ENCODE measurements at regions not wholly inside any gene's neighbourhood (a gene's known extent, or its start where the extent isn't known, plus 50 kb on each side); places are given as distances from the start of the nearest gene placed in this dataset.
A peak's percentile ranks its signal among the peaks of the same experiment; 100 is the strongest.

GRCh38 chr12:102633981-102634605 lies 153.7 kb upstream of the IGF1 start:
- ChIA-PET CTCF (interaction anchor here (0.6 kb wide), 1 partner anchor 838 kb away, joined by 3 read pairs; no protein-coding TSS in a partner anchor), POLR2A (no interaction called here)
- Histone ChIP-seq H3K4me3 (no peak overlapping the region), H3K4me1 (peaks cover 12% of the 10 kb centered on the region; the same call in 1 of the 3 replicates), H3K4me2 (no peak overlapping the region), H3K27ac (no peak overlapping the region), H3K9me3 (no peaks in the 10 kb centered on the region)
- TF ChIP-seq ESRRA (IDR thresholded peaks at IDR 0.05; ENCODE audit: borderline replicate concordance, low read length), result no peak
- TF ChIP-seq GATA3 (IDR thresholded peaks at IDR 0.05; ENCODE audit: borderline replicate concordance), result no peak
- no peak for TF ChIP-seq CHD4 (IDR thresholded peaks at IDR 0.05; ENCODE audit: borderline replicate concordance)
- no peak for TF ChIP-seq CTCF (IDR thresholded peaks at IDR 0.05)
- TF ChIP-seq MYC (IDR thresholded peaks at IDR 0.05; ENCODE audit: borderline replicate concordance, low read length), result no peak
- TF ChIP-seq JUNB (IDR thresholded peaks at IDR 0.05), result no peak
- TF ChIP-seq CHD2 (IDR thresholded peaks at IDR 0.05; ENCODE audit: low read length, partially characterized antibody), result no peak
- TF ChIP-seq FOXS1 (CRISPR knock-in tag; IDR thresholded peaks at IDR 0.05), result no peak
- TF ChIP-seq ZC3H11A (IDR thresholded peaks at IDR 0.05), result no peak
- TF ChIP-seq BHLHE40 (IDR thresholded peaks at IDR 0.05; ENCODE audit: low read depth, low read length), result no peak
- TF ChIP-seq FOSB (CRISPR knock-in tag; IDR thresholded peaks at IDR 0.05), result no peak
- no peak for TF ChIP-seq EHF (CRISPR knock-in tag; IDR thresholded peaks at IDR 0.05)
- TF ChIP-seq ATOH8 (CRISPR knock-in tag; IDR thresholded peaks at IDR 0.05; ENCODE audit: low read depth), result no peak
- TF ChIP-seq SREBF2 (IDR thresholded peaks at IDR 0.05), result no peak
- no peak for TF ChIP-seq SMC3 (IDR thresholded peaks at IDR 0.05)
- TF ChIP-seq MAFK (IDR thresholded peaks at IDR 0.05; ENCODE audit: partially characterized antibody), result no peak
- WGBS (ENCODE audit: missing lambda C conversion rate), result 46% methylated on average over 2 of the region's 2 CpGs
- FAIRE-seq (no peak), DNase-seq (ENCODE audit: low read depth in 1 of 2, low spot score in 1 of 2) (no peak), ATAC-seq (no peak)

- WGBS (ENCODE audit: missing lambda C conversion rate), result 39% methylated on average over 2 of the region's 2 CpGs
- peak; percentile 77 to 88 for ATAC-seq
- ChIA-PET POLR2A (no interaction called here), CTCF (no interaction called here)
- Histone ChIP-seq H3K4me2 (0 out of 3 replicates have a peak overlapping the region, but pooled peaks have one; percentile 7), H3K4me1 (peaks cover 7% of the 10 kb centered on the region; the same call in 1 of the 3 replicates), H3K9me3 (peaks cover 7% of the 10 kb centered on the region; the same call in 1 of the 3 replicates), H3K4me3 (no peak overlapping the region), H3K27ac (peak overlapping the region in 1 of 2 experiments; percentile 48; a peak in 1 of 6 replicates)
- TF ChIP-seq FOSL2 (IDR thresholded peaks at IDR 0.05), result no peak
- TF ChIP-seq FOSL2 (CRISPR knock-in tag; IDR thresholded peaks at IDR 0.05), result peak; percentile 41; the same call in 1 of the 2 replicates
- TF ChIP-seq RAD21 (conservative IDR thresholded peaks at IDR 0.05 in 1 of 2, IDR thresholded peaks at IDR 0.05 in 1 of 2), result no peak
- FAIRE-seq, result peak; percentile 13
- peak; percentile 15 to 50 for DNase-seq (ENCODE audit: low read depth in 1 of 2, low spot score in 1 of 2)
Observed at GRCh38 chr12:102631274-102631673, 150.9 kb upstream of the IGF1 start.

DNA sequence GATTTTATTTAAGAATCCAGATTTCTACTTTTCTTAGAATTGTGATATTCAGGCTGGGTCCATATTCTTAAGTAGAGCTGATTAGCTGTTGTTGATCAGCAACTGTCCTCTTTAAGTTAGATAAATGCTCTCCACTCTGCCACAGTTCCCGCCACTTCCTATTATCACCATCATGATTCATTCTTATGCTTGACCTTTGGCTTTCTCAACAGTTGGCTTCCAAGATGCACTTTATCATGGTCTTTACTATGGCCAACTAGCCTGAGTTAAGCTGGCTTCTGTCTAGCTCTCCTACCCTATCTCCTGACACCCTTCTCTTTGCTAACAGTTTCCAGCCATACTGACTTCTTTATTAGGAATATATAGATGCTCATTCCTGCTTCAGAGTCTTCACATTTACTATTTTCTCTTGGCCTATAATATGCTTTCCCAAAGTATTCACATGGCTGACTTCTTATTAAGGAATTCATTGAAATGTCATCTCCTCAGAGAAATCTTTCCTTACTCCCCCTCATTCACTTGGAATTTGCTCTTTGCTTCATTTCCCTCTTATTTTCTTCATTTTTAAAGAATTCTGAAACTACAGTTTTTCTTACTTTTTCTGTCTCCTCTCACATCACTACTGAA lies 149.0 kb upstream of the IGF1 start:
- peaks cover 9% of the 10 kb centered on the region; the same call in 1 of the 3 replicates for H3K9me3 ChIP-seq
- H3K4me2 ChIP-seq, result no peak overlapping the region
- DNase-seq (ENCODE audit: low read depth in 1 of 2, low spot score in 1 of 2) (no peak), ATAC-seq (no peak), FAIRE-seq (no peak)
- H3K4me3 ChIP-seq, result no peak overlapping the region
- TF ChIP-seq ZFP36 (IDR thresholded peaks at IDR 0.05; ENCODE audit: borderline replicate concordance, partially characterized antibody), result no peak
- TF ChIP-seq TP53 (CRISPR knock-in tag; IDR thresholded peaks at IDR 0.05), result no peak
- no peak for TF ChIP-seq USF2 (IDR thresholded peaks at IDR 0.05)
- TF ChIP-seq NR3C1 (IDR thresholded peaks at IDR 0.05), result no peak
- no peak overlapping the region for H3K27ac ChIP-seq
- POLR2A ChIA-PET, result no interaction called here
- 56% methylated on average over 1 of the region's 1 CpG for WGBS (ENCODE audit: missing lambda C conversion rate)
- peaks cover 7% of the 10 kb centered on the region; the same call in 1 of the 3 replicates for H3K4me1 ChIP-seq
- CTCF ChIA-PET, result interaction anchor here (1.2 kb wide), 1 partner anchor 315 kb away, joined by 3 read pairs; no protein-coding TSS in a partner anchor
